ENCODE measurements at regions not wholly inside any gene's neighbourhood (a gene's known extent, or its start where the extent isn't known, plus 50 kb on each side); places are given as distances from the start of the nearest gene placed in this dataset.
A peak's percentile ranks its signal among the peaks of the same experiment; 100 is the strongest.
"Not testable (repeated sequence)": the region's sequence is repeated elsewhere in the genome, so short reads cannot be mapped to it uniquely, and the experiment has no call there.

DNA sequence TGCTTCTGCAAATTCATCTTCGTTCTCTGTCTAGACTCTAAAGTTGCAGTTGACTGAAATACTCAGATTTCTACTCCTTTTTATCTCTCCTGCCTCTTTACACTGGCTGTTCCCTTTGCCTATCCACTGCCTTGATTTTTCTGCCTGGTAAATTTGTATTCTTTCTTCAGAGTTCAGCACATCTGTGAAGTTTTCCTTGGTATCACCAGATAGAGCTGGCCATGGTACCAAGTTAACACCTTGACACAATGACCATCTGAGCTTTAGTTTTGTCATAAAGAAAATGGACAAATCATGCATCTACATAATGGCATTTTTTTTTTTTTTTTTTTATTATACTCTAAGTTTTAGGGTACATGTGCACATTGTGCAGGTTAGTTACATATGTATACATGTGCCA is 143.0 kb downstream of the PPP1R3A start:
- no peak for DNase-seq

DNA sequence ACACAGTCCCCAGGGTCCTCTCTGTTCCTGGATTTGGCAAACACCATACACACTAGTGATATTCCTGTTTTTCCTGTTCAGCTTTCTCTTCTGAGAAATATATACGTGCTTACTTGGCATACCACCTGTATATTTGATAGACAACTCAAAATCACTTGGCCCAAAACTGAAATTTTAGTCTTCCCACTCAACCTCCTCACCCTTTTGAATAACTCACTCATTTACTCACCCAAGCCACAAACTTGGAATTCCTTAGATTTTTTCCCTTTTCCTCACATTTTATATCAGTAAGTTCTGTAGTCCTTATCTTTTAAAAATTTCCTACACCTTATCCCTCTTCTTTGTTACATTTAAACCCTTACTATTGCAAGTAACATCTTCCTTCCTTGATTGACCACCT is 143.4 kb downstream of the PPP1R3A start:
- no peak for DNase-seq

DNA sequence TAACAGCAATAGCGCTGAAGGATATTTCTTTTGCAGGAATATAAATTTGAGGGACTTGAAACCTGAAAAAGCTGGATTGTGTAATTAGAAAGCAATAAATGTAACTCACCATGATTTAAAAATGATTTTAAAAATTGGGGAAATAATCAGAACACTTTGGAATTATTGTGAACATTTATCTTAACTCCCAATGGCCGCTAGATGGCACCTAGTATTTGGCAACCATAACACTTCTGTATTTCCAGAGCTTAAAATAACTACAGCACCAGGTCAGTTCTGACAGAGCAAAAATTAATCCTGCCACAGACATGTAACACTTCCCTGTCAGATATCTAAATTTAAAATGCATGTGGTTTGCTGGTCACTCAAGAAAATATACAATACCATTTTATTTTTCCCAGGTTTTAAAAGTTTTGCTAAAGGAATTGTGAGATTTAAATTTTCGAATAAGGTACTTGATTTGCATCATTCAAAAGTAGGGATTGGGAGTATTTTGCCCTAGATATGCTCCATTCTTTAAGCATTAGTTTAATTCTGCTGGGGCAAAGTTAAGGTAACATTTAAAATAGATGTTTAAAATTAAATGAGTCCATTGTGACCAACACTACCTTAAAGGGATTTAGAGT is 144.5 kb downstream of the PPP1R3A start:
- no peak for DNase-seq

GRCh38 chr7:113770146-113770738 is 148.6 kb downstream of the PPP1R3A start:
- no peak for DNase-seq

DNA sequence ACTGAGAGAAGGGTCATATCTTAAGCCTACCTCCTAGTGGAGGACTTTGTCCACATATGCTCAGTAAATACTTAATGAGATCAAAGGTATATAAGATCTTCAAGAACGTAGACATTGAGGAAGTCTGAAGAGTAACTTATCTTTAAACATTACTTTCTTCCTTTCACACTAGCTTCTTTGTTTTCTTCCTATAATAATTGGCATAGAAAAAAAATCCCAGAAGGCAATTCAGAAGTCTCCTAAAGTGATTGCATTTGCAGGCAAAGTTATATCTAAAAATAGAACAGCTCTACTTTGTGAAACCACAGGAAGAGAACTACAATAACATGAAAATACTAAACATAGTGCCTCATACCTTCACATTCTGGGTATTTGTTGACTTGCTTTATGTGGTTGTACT is 150.4 kb downstream of the PPP1R3A start:
- DNase-seq = no peak

DNA sequence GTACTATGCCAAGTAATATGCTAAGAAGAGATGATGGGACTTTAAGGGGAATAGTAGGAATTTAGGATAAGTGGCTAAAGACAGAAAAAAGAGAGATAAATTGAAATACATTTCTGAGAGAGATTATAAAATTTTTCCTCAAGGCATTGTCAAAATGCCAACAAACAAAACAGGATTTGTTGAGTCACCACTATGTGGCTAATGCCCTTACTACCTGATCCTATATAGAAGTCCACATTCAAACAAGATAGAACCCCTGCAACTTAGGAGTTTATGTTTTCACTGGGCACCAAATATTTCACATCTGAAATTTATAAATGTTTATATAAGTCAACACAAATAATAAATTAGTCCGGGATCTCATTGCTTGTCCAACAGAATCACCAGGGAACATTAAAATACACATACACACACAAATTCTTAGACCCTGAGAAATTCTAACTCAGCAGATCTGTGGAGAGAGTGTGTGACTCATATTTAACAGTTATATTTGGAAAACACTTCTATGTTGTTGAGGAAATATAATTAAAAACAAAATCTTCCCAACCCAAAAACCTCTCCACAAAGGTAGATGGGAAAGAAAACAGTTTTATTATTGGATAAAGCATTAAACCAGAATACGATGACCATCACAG is 154.3 kb downstream of the PPP1R3A start:
- DNase-seq = no peak

DNA sequence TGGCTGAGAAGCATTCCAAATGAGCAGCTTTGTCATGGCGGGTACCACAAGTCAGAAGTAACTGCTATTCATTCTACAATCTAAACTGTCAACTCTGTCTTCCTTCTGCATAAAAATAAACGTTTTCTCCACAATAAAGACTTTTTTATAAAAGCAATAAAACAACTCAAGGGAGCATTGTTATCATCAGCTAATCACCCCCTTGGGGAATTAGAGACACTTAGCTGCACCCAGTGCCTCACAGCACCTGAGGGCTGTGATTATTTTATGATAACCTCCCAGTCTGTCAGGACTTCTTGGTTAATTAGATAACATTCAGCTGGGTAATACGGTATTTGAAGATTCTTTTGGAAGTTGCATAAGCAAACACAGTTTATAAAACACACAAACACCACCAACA is 155.6 kb downstream of the PPP1R3A start:
- no peak for DNase-seq

GRCh38 chr7:113756250-113756649 is 162.6 kb downstream of the PPP1R3A start:
- DNase-seq = no peak

DNA sequence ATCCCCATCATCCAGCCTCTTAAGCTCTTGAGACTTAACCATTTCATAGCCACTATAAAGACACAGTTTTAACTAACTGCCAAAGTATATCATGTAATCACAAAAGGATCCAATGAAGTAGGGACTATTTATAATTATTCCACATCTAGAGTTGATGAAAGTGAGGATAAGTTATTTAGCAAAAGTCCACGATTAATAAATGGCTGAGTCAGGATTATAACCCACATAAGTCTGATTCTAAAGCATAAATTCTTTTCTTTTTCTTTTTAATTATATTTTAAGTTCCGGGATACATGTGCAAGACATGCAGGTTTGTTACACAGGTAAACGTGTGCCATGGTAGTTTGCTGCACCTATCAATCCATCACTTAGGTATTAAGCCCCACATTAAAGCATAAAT is 166.1 kb downstream of the PPP1R3A start:
- DNase-seq = no peak

GRCh38 chr7:113752289-113752688 is 166.5 kb downstream of the PPP1R3A start:
- DNase-seq = no peak

GRCh38 chr7:113751547-113751946 is 167.3 kb downstream of the PPP1R3A start:
- no peak for DNase-seq

DNA sequence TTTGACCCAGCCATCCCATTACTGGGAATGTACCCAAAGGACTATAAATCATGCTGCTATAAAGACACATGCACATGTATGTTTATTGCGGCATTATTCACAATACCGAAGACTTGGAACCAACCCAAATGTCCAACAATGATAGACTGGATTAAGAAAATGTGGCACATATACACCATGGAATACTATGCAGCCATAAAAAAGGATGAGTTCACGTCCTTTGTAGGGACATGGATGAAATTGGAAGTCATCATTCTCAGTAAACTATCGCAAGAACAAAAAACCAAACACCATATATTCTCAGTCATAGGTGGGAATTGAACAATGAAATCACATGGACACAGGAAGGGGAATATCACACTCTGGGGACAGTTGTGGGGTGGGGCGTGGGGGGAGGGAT is 170.4 kb downstream of the PPP1R3A start:
- not testable (repeated sequence) for DNase-seq

DNA sequence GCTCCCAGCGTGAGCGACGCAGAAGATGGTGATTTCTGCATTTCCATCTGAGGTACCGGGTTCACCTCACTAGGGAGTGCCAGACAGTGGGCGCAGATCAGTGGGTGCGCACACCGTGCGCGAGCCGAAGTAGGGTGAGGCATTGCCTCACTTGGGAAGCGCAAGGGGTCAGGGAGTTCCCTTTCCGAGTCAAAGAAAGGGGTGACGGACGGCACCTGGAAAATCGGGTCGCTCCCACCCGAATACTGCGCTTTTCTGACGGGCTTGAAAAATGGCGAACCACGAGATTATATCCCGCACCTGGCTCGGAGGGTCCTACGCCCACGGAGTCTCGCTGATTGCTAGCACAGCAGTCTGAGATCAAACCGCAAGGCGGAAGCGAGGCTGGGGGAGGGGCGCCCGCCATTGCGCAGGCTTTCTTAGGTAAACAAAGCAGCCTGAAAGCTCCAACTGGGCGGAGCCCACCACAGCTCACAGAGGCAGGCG is 175.8 kb downstream of the PPP1R3A start:
- DNase-seq = not testable (repeated sequence)

- DNase-seq = no peak
These were observed 176.4 kb downstream of the PPP1R3A start for GRCh38 chr7:113742377-113742776.

- DNase-seq = no peak
These were observed 187.2 kb downstream of the PPP1R3A start for GRCh38 chr7:113731571-113731970.

DNA sequence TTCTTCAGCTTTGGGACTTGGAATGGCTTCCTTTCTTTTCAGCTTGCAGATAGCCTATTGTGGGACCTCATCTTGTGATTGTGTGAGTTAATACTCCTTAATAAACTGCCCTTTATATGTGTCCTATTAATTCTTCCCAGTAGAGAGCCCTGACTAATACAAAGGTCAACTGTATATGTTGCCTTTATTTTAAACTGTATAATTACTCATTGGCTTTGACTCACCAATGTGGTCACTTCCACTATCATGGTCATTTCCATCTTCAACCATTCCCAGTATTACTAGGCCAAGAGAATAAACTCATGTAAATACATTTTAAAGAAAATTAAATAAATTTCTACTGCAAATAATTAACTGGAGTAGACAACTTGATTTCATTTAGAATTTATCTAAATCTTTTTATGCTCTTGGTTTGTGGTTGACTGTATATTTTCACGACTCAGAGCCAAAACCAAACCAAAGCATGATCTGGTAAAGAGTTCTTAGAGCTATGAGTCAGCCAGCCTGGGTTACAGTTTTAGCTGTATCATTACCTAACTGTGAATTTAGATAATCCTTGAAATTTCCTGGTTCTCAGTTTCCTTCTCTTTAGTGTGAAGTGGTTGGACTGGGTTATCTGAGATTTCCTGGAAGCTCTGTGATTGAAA is 188.4 kb downstream of the PPP1R3A start:
- no peak for DNase-seq

DNA sequence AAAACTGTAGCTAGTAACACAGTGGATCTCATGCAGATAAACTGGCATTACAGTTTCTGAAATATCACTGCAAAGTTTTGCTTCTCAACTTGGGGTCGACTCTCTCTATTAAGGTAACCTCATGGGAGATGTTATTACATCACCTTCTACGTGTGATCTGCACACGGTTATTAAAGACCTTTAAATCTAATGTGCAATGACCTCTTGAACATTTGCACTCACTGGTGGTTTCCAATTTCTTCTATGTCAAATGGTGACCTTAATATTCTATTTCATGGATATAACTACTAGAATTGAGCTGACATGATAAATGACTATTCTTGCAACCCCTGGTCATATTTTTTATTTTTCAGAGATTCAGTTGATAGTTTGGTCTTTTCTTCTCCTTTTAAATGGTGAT is 191.3 kb downstream of the PPP1R3A start:
- DNase-seq = no peak

- DNase-seq = no peak
These were observed 196.8 kb downstream of the PPP1R3A start for GRCh38 chr7:113722006-113722405.

GRCh38 chr7:113717739-113718138 is 201.1 kb downstream of the PPP1R3A start:
- DNase-seq = no peak

DNA sequence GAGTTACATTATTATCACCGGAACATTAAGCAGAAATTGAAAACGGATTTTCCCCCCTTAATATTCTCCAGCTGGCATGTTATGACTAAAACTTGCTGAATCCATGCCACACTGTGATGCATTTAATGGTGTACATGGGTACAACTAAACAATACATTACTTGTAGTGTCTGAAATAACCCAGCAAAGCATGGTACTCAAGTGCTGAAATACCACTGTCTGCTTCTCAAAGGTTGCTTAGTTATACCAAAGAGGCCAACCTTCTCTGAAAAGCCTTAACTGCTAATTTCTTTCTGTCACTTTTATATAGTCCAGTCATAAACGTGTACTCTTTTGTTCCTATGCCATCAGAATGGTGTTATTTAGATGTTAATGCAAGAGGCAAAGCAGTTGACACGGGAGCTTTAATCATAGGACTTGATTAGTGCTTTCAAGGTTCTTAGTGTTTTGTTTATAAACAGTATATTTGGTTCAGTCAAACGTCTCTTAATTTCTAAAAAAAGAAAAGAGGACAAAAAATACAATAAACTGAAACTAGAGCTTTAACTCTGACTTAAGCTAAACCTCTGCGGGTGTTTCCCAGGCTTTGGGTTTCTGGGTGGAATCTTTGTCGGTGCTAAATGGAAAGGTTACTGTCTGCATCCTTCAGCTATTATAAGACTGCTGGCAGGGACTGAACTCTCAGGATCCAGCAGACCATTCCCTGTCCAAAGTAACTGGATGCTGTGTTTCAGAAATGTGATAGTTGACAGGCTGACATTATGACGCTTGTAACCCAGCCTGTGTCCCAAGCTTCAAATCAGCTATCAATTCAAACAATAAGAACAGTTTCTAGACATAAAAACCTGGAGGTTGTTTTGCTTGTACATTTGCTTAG is 202.6 kb downstream of the PPP1R3A start:
- DNase-seq = no peak

DNA sequence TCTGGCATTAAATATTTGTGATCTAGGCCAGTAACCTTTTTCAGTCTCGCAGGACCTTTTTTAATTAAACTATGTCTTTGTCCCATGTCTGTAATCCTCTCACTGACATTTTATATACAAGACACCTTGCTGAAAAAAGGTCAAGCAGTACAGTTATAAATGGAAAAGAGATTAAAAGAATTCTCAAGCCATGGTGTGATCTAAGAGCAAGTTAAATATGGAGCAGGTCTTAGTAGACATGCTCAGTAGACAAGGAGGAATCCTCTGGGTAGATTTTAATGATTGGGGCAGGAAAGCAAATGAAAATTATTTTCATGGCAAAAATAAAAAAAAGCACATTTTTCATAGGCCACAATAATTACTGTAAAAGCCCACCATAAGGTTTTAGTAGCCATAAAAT is 203.5 kb downstream of the PPP1R3A start:
- DNase-seq = no peak

- peak; percentile 16 for DNase-seq
These were observed 208.3 kb downstream of the PPP1R3A start for GRCh38 chr7:113710310-113711096.

Measured in effector CD4-positive, alpha-beta T cell (primary cell).